ENCODE measurements at regions not wholly inside any gene's neighbourhood (a gene's known extent, or its start where the extent isn't known, plus 50 kb on each side); places are given as distances from the start of the nearest gene placed in this dataset.

DNA sequence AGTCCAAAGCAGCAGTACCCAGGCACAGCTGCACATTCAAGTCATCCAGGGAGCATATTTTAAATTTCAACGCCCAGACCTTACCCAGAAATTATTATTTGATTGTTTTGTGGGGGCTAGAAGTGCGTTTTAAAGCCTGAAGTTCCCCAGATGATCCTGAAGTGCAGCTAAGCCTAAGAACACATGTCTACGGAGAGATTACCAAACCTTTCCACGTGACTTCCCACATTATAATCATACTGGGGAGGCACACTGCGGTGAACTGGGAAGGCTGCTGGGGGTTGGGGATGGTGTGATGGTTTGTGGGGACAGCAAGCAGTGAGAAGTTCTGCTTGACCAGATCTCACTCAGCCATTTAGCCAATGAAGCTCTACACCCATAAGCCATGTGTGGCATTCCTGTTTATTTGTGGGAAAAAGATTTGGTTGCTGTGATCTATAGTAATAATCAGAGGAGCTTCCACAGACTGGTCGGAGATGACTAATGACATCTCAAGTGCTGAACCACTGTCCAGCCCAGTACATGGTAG, 93.4 kb upstream of the CDH6 start:
- Histone ChIP-seq H3K9me3 (ENCODE audit: control insufficient read depth, insufficient read depth, low read length) (no peaks in the 10 kb centered on the region), H3K27ac (ENCODE audit: low read depth, low read length) (no peak overlapping the region), H3K27me3 (ENCODE audit: control insufficient read depth, insufficient read depth, low read length) (no peaks in the 10 kb centered on the region), H3K4me3 (ENCODE audit: low read depth, low read length) (no peak overlapping the region)
- no peak for DNase-seq (ENCODE audit: low read depth, low spot score)
- CTCF ChIA-PET = no interaction called here
- TF ChIP-seq, protein P1, sequence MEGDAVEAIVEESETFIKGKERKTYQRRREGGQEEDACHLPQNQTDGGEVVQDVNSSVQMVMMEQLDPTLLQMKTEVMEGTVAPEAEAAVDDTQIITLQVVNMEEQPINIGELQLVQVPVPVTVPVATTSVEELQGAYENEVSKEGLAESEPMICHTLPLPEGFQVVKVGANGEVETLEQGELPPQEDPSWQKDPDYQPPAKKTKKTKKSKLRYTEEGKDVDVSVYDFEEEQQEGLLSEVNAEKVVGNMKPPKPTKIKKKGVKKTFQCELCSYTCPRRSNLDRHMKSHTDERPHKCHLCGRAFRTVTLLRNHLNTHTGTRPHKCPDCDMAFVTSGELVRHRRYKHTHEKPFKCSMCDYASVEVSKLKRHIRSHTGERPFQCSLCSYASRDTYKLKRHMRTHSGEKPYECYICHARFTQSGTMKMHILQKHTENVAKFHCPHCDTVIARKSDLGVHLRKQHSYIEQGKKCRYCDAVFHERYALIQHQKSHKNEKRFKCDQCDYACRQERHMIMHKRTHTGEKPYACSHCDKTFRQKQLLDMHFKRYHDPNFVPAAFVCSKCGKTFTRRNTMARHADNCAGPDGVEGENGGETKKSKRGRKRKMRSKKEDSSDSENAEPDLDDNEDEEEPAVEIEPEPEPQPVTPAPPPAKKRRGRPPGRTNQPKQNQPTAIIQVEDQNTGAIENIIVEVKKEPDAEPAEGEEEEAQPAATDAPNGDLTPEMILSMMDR (IDR thresholded peaks at IDR 0.05; ENCODE audit: low read depth, low read length) = no peak
- POLR2A ChIA-PET = no interaction called here

DNA sequence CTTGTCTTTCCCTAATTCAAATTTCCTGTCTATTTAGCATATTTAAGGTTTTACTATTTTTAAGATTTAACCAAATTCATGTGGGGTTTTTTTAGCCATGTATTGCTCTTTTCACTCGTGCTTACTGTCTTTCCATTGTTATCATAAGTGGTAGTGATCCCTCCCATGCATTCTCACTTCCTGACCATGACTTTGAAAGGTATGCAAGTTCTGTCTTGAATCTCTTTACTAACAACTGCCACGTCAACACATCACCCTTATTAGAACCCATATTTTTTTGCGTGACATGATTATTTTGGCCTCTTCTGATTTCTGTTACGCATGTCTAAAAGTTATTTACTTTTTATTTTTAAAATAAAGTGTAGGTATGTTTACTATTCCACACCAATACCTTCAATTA, 94.7 kb upstream of the CDH6 start:
- no peak for DNase-seq (ENCODE audit: low read depth, low spot score)
- no peak overlapping the region for H3K27ac ChIP-seq (ENCODE audit: low read depth, low read length)
- TF ChIP-seq, protein P1 (IDR thresholded peaks at IDR 0.05; ENCODE audit: low read depth, low read length) = no peak
- no peaks in the 10 kb centered on the region for H3K9me3 ChIP-seq (ENCODE audit: control insufficient read depth, insufficient read depth, low read length)
- H3K4me3 ChIP-seq (ENCODE audit: low read depth, low read length) = no peak overlapping the region
- CTCF ChIA-PET = no interaction called here
- H3K27me3 ChIP-seq (ENCODE audit: control insufficient read depth, insufficient read depth, low read length) = no peaks in the 10 kb centered on the region
- POLR2A ChIA-PET = no interaction called here

DNA sequence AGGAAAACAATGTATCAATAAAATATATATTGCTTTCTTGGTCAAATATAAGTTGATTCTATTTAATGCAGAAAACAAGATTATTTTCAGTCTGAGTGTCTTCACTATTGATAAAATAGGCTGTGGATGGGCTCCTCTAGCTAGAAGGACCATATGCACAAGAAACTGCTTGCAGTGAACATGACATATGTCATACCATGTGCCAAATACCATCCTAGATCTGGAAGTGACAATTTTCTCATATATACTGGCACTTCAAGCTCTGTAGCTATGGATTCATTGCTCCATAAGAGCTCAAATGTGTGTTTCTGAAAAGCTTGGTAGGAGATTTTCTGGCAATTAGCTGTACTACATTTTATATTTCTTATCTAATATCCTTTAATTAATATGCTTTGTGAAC, 95.6 kb upstream of the CDH6 start:
- H3K27me3 ChIP-seq (ENCODE audit: control insufficient read depth, insufficient read depth, low read length) = no peaks in the 10 kb centered on the region
- no peak overlapping the region for H3K4me3 ChIP-seq (ENCODE audit: low read depth, low read length)
- POLR2A ChIA-PET = no interaction called here
- DNase-seq (ENCODE audit: low read depth, low spot score) = no peak
- TF ChIP-seq, protein P1 (IDR thresholded peaks at IDR 0.05; ENCODE audit: low read depth, low read length) = no peak
- H3K9me3 ChIP-seq (ENCODE audit: control insufficient read depth, insufficient read depth, low read length) = no peaks in the 10 kb centered on the region
- CTCF ChIA-PET = no interaction called here
- no peak overlapping the region for H3K27ac ChIP-seq (ENCODE audit: low read depth, low read length)

DNA sequence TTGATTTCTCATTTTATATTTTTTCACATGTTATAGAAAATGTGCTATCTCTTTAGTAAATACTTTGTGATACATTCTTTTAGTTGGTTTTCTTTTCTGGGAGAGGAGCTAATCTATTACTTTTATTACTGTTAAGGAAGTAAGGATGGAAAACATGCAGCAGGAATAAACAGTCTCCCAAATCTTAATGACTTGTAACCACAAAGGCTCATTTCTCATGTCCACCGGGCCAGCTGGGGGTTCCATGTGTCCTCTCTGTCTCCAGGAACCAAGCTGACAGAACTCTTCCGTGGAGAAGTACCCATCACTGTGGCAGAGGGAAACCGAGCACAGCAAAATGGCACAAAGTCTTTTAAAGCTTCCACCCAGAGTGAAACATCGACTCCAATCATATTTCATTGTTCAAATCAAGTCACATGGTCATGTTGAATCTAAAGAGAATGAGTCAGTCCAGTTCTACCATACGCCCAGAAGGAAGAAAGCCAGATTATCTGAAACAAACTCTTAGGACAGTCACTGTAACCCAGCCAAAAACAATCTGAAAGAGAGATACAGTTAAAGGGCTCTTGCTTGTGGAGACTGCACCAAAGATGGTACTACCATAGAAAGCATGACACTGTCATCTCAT, 97.1 kb upstream of the CDH6 start:
- Histone ChIP-seq H3K27ac (ENCODE audit: low read depth, low read length) (peak overlapping the region; percentile 88), H3K9me3 (ENCODE audit: control insufficient read depth, insufficient read depth, low read length) (no peaks in the 10 kb centered on the region), H3K4me3 (ENCODE audit: low read depth, low read length) (peak overlapping the region; percentile 20; the same call in 1 of the 2 replicates), H3K27me3 (ENCODE audit: control insufficient read depth, insufficient read depth, low read length) (no peaks in the 10 kb centered on the region)
- DNase-seq (ENCODE audit: low read depth, low spot score) = peak; percentile 41
- CTCF ChIA-PET = no interaction called here
- TF ChIP-seq, protein P1 (IDR thresholded peaks at IDR 0.05; ENCODE audit: low read depth, low read length) = no peak
- POLR2A ChIA-PET = no interaction called here

DNA sequence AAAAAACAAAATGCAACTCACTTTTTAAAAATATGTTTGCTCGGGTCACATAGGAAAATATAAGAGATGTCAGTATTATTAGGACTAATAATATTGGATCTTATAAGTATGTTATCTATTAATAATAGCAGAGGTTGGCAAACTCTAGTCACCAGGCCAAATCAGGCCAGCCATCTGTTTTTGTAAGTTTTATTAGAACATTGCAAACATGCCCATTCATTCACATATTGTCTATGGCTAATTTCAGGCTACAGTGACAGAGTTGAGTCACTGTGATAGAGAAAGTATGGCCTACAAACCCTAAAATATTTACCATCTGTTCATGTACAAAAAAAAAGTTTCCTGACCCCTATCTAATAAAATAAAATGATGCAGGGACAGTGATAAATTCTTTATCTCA, 97.7 kb upstream of the CDH6 start:
- TF ChIP-seq, protein P1 (IDR thresholded peaks at IDR 0.05; ENCODE audit: low read depth, low read length) = no peak
- POLR2A ChIA-PET = interaction anchor here (0.6 kb wide), 1 partner anchor 130 kb away, joined by 3 read pairs; no protein-coding TSS in a partner anchor
- H3K4me3 ChIP-seq (ENCODE audit: low read depth, low read length) = no peak overlapping the region

More for the DNA sequence above, 97.7 kb upstream of the CDH6 start:
- DNase-seq (ENCODE audit: low read depth, low spot score) = no peak
- no peak overlapping the region for H3K27ac ChIP-seq (ENCODE audit: low read depth, low read length)
- CTCF ChIA-PET = no interaction called here
- no peaks in the 10 kb centered on the region for H3K27me3 ChIP-seq (ENCODE audit: control insufficient read depth, insufficient read depth, low read length)
- no peaks in the 10 kb centered on the region for H3K9me3 ChIP-seq (ENCODE audit: control insufficient read depth, insufficient read depth, low read length)
